HCT116 (cell line): ENCODE measurements at regions not wholly inside any gene's neighbourhood (a gene's known extent, or its start where the extent isn't known, plus 50 kb on each side); places are given as distances from the start of the nearest gene placed in this dataset.

ENCODE experiments used
- ATAC-seq: fragments of 200-7000 bp; cut with Tn5 transposase; 2 replicates; pipeline ENCODE4 v1.9.1; 2020; ENCODE audit warnings: mild to moderate bottlenecking, moderate library complexity
- BruUV-seq: library from RNA; stranded (reverse); fragments of 400-500 nt; replicated peaks from 2 replicates; lab custom pipeline; 2021; lab: Mats Ljungman, UMichigan
- CTCF ChIA-PET: fragments of 300-600 bp; sonication (Branson Sonifier 250); formaldehyde crosslinking; loops from one replicate; lab custom pipeline; 2021; ENCODE audit warnings: antibody characterized with exemption; lab: Charles Lee
- POLR2A ChIA-PET: fragments of 300-600, 350-600 bp; sonication (Branson Sonifier 250); formaldehyde crosslinking; loops from one replicate; lab custom pipeline; 2021; ENCODE audit warnings: antibody characterized with exemption; lab: Charles Lee
- RAD21 ChIA-PET, 2 experiments: fragments of 300-600 bp; sonication (Branson Sonifier 250); formaldehyde crosslinking; loops; one replicate each; lab custom pipeline; 2023; ENCODE audit warnings: low total read pairs in 2 of 2; ENCODE audit not compliant: uncharacterized antibody in 2 of 2, unreplicated experiment in 2 of 2, low non-redundant PET in 1 of 2; lab: Charles Lee
- DNase-seq: peaks from one replicate; pipeline ENCODE4 v3.0.0-alpha.2; 2010; ENCODE audit warnings: low read depth, low spot score
- H2AFZ ChIP-seq: fragments of 200-600 bp; shearing (Covaris generic), sonication (generic); 2 replicates; pipeline ENCODE4 v1.6.1; 2017; ENCODE audit warnings: low read depth, mixed run types, mixed read lengths, antibody characterized with exemption, low read length; ENCODE audit not compliant: poor library complexity, severe bottlenecking
- H3K27ac ChIP-seq: 2 replicates; pipeline ENCODE4 v1.5.1; 2012; ENCODE audit warnings: low read depth, low read length
- H3K27me3 ChIP-seq: fragments of 200-600 bp; sonication (generic); 2 replicates; pipeline ENCODE4 v1.6.1; 2016; ENCODE audit warnings: mixed run types, low read length, mixed read lengths; ENCODE audit not compliant: insufficient read depth
- H3K36me3 ChIP-seq, 2 experiments: fragments of 200-500 bp in 1 of 2; fragments of 200-600 bp in 1 of 2; sonication (Bioruptor generic) in 1 of 2; sonication (generic) in 1 of 2; 2 replicates each; pipeline versions ENCODE4 v1.5.1 to v1.6.1; 2014 to 2016; ENCODE audit warnings: low read length in 2 of 2, inconsistent platforms in 1 of 2, mixed read lengths in 1 of 2, mixed run types in 1 of 2; ENCODE audit not compliant: insufficient read depth in 2 of 2, control insufficient read depth in 1 of 2
- H3K4me1 ChIP-seq, 2 experiments: fragments of 200-600 bp in 1 of 2; sonication (generic) in 1 of 2; 2 replicates each; pipeline versions ENCODE4 v1.5.1 to v1.6.1; 2012 to 2017; ENCODE audit warnings: low read length in 2 of 2, inconsistent platforms in 1 of 2, mild to moderate bottlenecking in 1 of 2, mixed read lengths in 1 of 2, mixed run types in 1 of 2, moderate library complexity in 1 of 2; ENCODE audit not compliant: insufficient read depth in 2 of 2, control insufficient read depth in 1 of 2
- H3K4me2 ChIP-seq: fragments of 200-600 bp; sonication (generic); 2 replicates; pipeline ENCODE4 v1.6.1; 2017; ENCODE audit warnings: mixed run types, low read length, mixed read lengths
- H3K4me3 ChIP-seq, 2 experiments: fragments of 200-600 bp in 1 of 2; sonication (generic) in 1 of 2; replicated peaks in 1 of 2; 2 replicates each; pipeline ENCODE4 v1.5.1; 2011 to 2016; ENCODE audit warnings: low read length in 2 of 2, control low read depth in 1 of 2, low read depth in 1 of 2, mild to moderate bottlenecking in 1 of 2, mixed read lengths in 1 of 2, mixed run types in 1 of 2
- H3K79me2 ChIP-seq: fragments of 200-600 bp; sonication (generic); 2 replicates; pipeline ENCODE4 v1.6.1; 2017; ENCODE audit warnings: mild to moderate bottlenecking, mixed run types, low read length, moderate library complexity, mixed read lengths; ENCODE audit not compliant: insufficient read depth
- H3K9ac ChIP-seq: fragments of 200-600 bp; sonication (generic); 2 replicates; pipeline ENCODE4 v1.6.1; 2016; ENCODE audit warnings: low read length, mixed read lengths
- H3K9me2 ChIP-seq: fragments of 200-600 bp; sonication (generic), shearing (Covaris generic); 2 replicates; pipeline ENCODE4 v1.6.1; 2017; ENCODE audit warnings: mixed run types, mild to moderate bottlenecking, moderate library complexity; ENCODE audit not compliant: insufficient read depth
- H3K9me3 ChIP-seq, 2 experiments: fragments of 200-500 bp in 1 of 2; fragments of 200-600 bp in 1 of 2; sonication (Bioruptor generic) in 1 of 2; sonication (generic) in 1 of 2; 2 replicates each; pipeline ENCODE4 v1.6.1; 2014 to 2017; ENCODE audit warnings: low read length in 2 of 2, mixed read lengths in 2 of 2, inconsistent platforms in 1 of 2, low read depth in 1 of 2, mild to moderate bottlenecking in 1 of 2, mixed run types in 1 of 2, moderate library complexity in 1 of 2; ENCODE audit not compliant: control insufficient read depth in 1 of 2, insufficient read depth in 1 of 2
- H4K20me1 ChIP-seq: fragments of 200-600 bp; sonication (generic), shearing (Covaris generic); 2 replicates; pipeline ENCODE4 v1.6.1; 2017; ENCODE audit warnings: mixed run types, mild to moderate bottlenecking, moderate library complexity; ENCODE audit not compliant: insufficient read depth
- CBX3 ChIP-seq: IDR thresholded peaks from 2 replicates; pipeline ENCODE4 v1.6.1; 2012; ENCODE audit warnings: low read depth
- CEBPB ChIP-seq: IDR thresholded peaks from 2 replicates; pipeline ENCODE4 v1.6.1; 2012; ENCODE audit warnings: low read depth
- EZH2 ChIP-seq: fragments of 200-600 bp; sonication (generic); IDR thresholded peaks from 2 replicates; pipeline ENCODE4 v1.6.1; 2017; ENCODE audit warnings: antibody characterized with exemption, mixed run types
- EZH2phosphoT487 ChIP-seq: fragments of 200-600 bp; IDR thresholded peaks from 2 replicates; pipeline ENCODE4 v1.6.1; 2018; ENCODE audit warnings: antibody characterized with exemption, borderline replicate concordance
- FOSL1 ChIP-seq: IDR thresholded peaks from 2 replicates; pipeline ENCODE4 v1.6.1; 2012; ENCODE audit warnings: low read depth
- POLR2AphosphoS5 ChIP-seq: IDR thresholded peaks from 2 replicates; pipeline ENCODE4 v1.6.1; 2011; ENCODE audit warnings: mild to moderate bottlenecking, low read depth, low read length, moderate library complexity
- SP1 ChIP-seq: IDR thresholded peaks from 2 replicates; pipeline ENCODE4 v1.6.1; 2012; ENCODE audit warnings: low read depth
- SRF ChIP-seq: IDR thresholded peaks from 2 replicates; pipeline ENCODE4 v1.6.1; 2012; ENCODE audit warnings: low read depth
- ZFX ChIP-seq: fragments of 450-650 bp; IDR thresholded peaks from 2 replicates; pipeline ENCODE4 v1.6.1; 2017
- ZNF274 ChIP-seq: fragments of 200-500 bp; sonication (Bioruptor generic); IDR thresholded peaks from 2 replicates; pipeline ENCODE4 v1.6.1; 2014; ENCODE audit warnings: mild to moderate bottlenecking, low read depth, low read length, inconsistent platforms
- intact Hi-C: fragments of 100-400 bp; cut with micrococcal nuclease; formaldehyde crosslinking; loops from 2 replicates; pipeline ENCODE4 v1.10.0; 2022
- TF ChIP-seq, protein P1 (sequence below): IDR thresholded peaks from 2 replicates; pipeline ENCODE4 v1.6.1; 2012

DNA sequence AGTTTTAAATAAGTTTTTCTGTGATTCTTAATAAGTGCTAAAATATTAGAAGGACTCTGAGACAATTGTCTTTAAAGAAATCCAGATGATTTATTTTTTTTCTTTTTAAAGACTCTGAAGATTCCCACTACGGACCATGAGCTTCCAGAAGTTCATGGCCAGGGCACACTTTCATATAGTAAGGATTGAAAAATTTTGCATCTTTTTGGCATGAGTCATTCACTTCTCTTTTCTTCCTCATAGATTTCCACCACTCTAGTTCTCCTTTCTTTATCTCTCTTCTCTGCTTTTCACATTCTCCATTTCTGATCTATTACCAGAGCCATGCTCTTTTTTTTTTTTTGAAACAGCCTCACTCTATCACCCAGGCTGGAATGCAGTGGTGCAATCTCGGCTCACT lies 385.8 kb downstream of the FLRT2 start:
- H4K20me1 ChIP-seq: no peaks in the 10 kb centered on the region

DNA sequence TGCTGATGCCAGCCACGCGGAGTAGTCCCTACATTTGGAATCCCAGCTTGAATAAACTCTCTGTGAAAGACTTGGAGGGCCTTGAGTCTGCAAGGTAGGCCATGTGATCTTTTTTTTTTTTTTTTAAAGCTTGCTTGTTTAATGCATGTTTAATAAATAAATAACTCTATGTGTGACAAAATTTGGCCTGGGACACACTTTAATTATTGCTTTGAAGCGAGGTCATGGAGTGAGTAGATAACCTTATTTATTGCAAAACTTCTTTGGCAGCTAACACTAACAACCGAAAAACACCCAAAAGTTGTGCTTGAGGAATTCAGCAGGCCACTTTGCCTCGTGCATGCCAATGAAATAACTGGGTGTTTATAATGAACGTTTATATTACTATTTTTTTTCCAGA lies 382.2 kb downstream of the FLRT2 start:
- ATAC-seq: no peak
- intact Hi-C loops: no loop called here

More for the DNA sequence above, 385.8 kb downstream of the FLRT2 start:
- H3K4me2 ChIP-seq: no peak overlapping the region
- H3K79me2 ChIP-seq: no peaks in the 10 kb centered on the region
- RAD21 ChIA-PET: no interaction called here
- H3K4me3 ChIP-seq: no peak overlapping the region
- no peak overlapping the region for H3K9ac ChIP-seq
- no TSS peak for BruUV-seq
- H2AFZ ChIP-seq: no peak overlapping the region
- POLR2A ChIA-PET: no interaction called here
- CTCF ChIA-PET: no interaction called here
- ATAC-seq: no peak
- no peaks in the 10 kb centered on the region for H3K36me3 ChIP-seq
- H3K9me2 ChIP-seq: no peaks in the 10 kb centered on the region
- H3K27ac ChIP-seq: no peak overlapping the region
- H3K9me3 ChIP-seq: peaks cover 17 to 26% of the 10 kb centered on the region in 2 experiments; a peak in 2 of 4 replicates
- no peaks in the 10 kb centered on the region for H3K4me1 ChIP-seq
- TF ChIP-seq SRF (no peak), EZH2 (no peak), ZNF274 (no peak), CBX3 (no peak), FOSL1 (no peak), CEBPB (no peak), SP1 (no peak), EZH2phosphoT487 (no peak), ZFX (no peak)
- TF ChIP-seq, protein P1, sequence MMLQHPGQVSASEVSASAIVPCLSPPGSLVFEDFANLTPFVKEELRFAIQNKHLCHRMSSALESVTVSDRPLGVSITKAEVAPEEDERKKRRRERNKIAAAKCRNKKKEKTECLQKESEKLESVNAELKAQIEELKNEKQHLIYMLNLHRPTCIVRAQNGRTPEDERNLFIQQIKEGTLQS: no peak
- intact Hi-C loops: no loop called here
- no peaks in the 10 kb centered on the region for H3K27me3 ChIP-seq
- DNase-seq: no peak

More for the DNA sequence above, 382.2 kb downstream of the FLRT2 start:
- no peak for TF ChIP-seq POLR2AphosphoS5
- RAD21 ChIA-PET: no interaction called here
- Histone ChIP-seq H3K79me2 (no peaks in the 10 kb centered on the region), H3K4me1 (no peaks in the 10 kb centered on the region), H3K27me3 (no peaks in the 10 kb centered on the region), H4K20me1 (no peaks in the 10 kb centered on the region), H3K36me3 (no peaks in the 10 kb centered on the region), H3K4me2 (no peak overlapping the region), H2AFZ (no peak overlapping the region), H3K9ac (no peak overlapping the region), H3K9me3 (peaks cover 9 to 16% of the 10 kb centered on the region in 2 experiments; a peak in 2 of 4 replicates), H3K9me2 (no peaks in the 10 kb centered on the region), H3K4me3 (no peak overlapping the region), H3K27ac (no peak overlapping the region)
- no peak for DNase-seq
- CTCF ChIA-PET: no interaction called here
- POLR2A ChIA-PET: no interaction called here
- BruUV-seq: no TSS peak
